ENCODE measurements at regions not wholly inside any gene's neighbourhood (a gene's known extent, or its start where the extent isn't known, plus 50 kb on each side); places are given as distances from the start of the nearest gene placed in this dataset.

- H3K9me3 ChIP-seq (ENCODE audit: insufficient read depth, low read length, severe bottlenecking), result no peaks in the 10 kb centered on the region
- no peak overlapping the region for H2AFZ ChIP-seq (ENCODE audit: low read depth, low read length)
- H3K36me3 ChIP-seq (ENCODE audit: insufficient read depth, low read length), result no peaks in the 10 kb centered on the region
- H3K4me2 ChIP-seq (ENCODE audit: insufficient read depth, low read length), result no peak overlapping the region
- no peaks in the 10 kb centered on the region for H3K79me2 ChIP-seq (ENCODE audit: insufficient read depth, low read length)
- peaks cover 1% of the 10 kb centered on the region; the same call in 1 of the 2 replicates for H3K4me1 ChIP-seq (ENCODE audit: insufficient read depth, low read length)
- no peaks in the 10 kb centered on the region for H4K20me1 ChIP-seq (ENCODE audit: insufficient read depth, low read length)
- no peak for TF ChIP-seq CTCF (IDR thresholded peaks at IDR 0.05; ENCODE audit: borderline replicate concordance, extremely low read depth, low read length, poor library complexity, severe bottlenecking)
- no peak for TF ChIP-seq EZH2 (IDR thresholded peaks at IDR 0.05; ENCODE audit: borderline replicate concordance, low read depth, low read length, severe bottlenecking)
- no peak overlapping the region for H3K4me3 ChIP-seq (ENCODE audit: low read depth in 1 of 2, low read length in 2 of 2)
- no peaks in the 10 kb centered on the region for H3K27me3 ChIP-seq (ENCODE audit: insufficient read depth, low read length, poor library complexity)
- H3K27ac ChIP-seq (ENCODE audit: low read length), result no peak overlapping the region
- DNase-seq (no peak), ATAC-seq (ENCODE audit: insufficient read depth, low read depth) (no peak)
- H3K9ac ChIP-seq (ENCODE audit: low read depth, low read length), result no peak overlapping the region
Measured at GRCh38 chr16:88295671-88296436, 86.9 kb upstream of the ZNF469 start.

- ATAC-seq (ENCODE audit: insufficient read depth, low read depth) (no peak), DNase-seq (no peak)
- no peak overlapping the region for H3K4me3 ChIP-seq (ENCODE audit: low read depth in 1 of 2, low read length in 2 of 2)
- H3K4me1 ChIP-seq (ENCODE audit: insufficient read depth, low read length), result no peaks in the 10 kb centered on the region
- H3K9me3 ChIP-seq (ENCODE audit: insufficient read depth, low read length, severe bottlenecking), result no peaks in the 10 kb centered on the region
- no peaks in the 10 kb centered on the region for H3K36me3 ChIP-seq (ENCODE audit: insufficient read depth, low read length)
- no peaks in the 10 kb centered on the region for H4K20me1 ChIP-seq (ENCODE audit: insufficient read depth, low read length)
- H3K79me2 ChIP-seq (ENCODE audit: insufficient read depth, low read length), result no peaks in the 10 kb centered on the region
- no peak overlapping the region for H2AFZ ChIP-seq (ENCODE audit: low read depth, low read length)
- H3K27me3 ChIP-seq (ENCODE audit: insufficient read depth, low read length, poor library complexity), result no peaks in the 10 kb centered on the region
- H3K27ac ChIP-seq (ENCODE audit: low read length), result no peak overlapping the region
- no peak overlapping the region for H3K4me2 ChIP-seq (ENCODE audit: insufficient read depth, low read length)
- no peak overlapping the region for H3K9ac ChIP-seq (ENCODE audit: low read depth, low read length)
- TF ChIP-seq CTCF (IDR thresholded peaks at IDR 0.05; ENCODE audit: borderline replicate concordance, extremely low read depth, low read length, poor library complexity, severe bottlenecking) (no peak), EZH2 (IDR thresholded peaks at IDR 0.05; ENCODE audit: borderline replicate concordance, low read depth, low read length, severe bottlenecking) (no peak)
Measured at GRCh38 chr16:88296437-88297177, 86.2 kb upstream of the ZNF469 start.

GRCh38 chr16:88297178-88297720, 85.5 kb upstream of the ZNF469 start:
- no peaks in the 10 kb centered on the region for H3K79me2 ChIP-seq (ENCODE audit: insufficient read depth, low read length)
- no peaks in the 10 kb centered on the region for H3K9me3 ChIP-seq (ENCODE audit: insufficient read depth, low read length, severe bottlenecking)
- no peak overlapping the region for H3K4me3 ChIP-seq (ENCODE audit: low read depth in 1 of 2, low read length in 2 of 2)
- H3K27me3 ChIP-seq (ENCODE audit: insufficient read depth, low read length, poor library complexity), result no peaks in the 10 kb centered on the region
- no peak overlapping the region for H2AFZ ChIP-seq (ENCODE audit: low read depth, low read length)
- no peak for TF ChIP-seq EZH2 (IDR thresholded peaks at IDR 0.05; ENCODE audit: borderline replicate concordance, low read depth, low read length, severe bottlenecking)
- TF ChIP-seq CTCF (IDR thresholded peaks at IDR 0.05; ENCODE audit: borderline replicate concordance, extremely low read depth, low read length, poor library complexity, severe bottlenecking), result no peak
- DNase-seq (no peak), ATAC-seq (ENCODE audit: insufficient read depth, low read depth) (no peak)
- no peak overlapping the region for H3K4me2 ChIP-seq (ENCODE audit: insufficient read depth, low read length)
- H3K9ac ChIP-seq (ENCODE audit: low read depth, low read length), result no peak overlapping the region
- H3K27ac ChIP-seq (ENCODE audit: low read length), result no peak overlapping the region
- H4K20me1 ChIP-seq (ENCODE audit: insufficient read depth, low read length), result no peaks in the 10 kb centered on the region
- no peaks in the 10 kb centered on the region for H3K36me3 ChIP-seq (ENCODE audit: insufficient read depth, low read length)
- no peaks in the 10 kb centered on the region for H3K4me1 ChIP-seq (ENCODE audit: insufficient read depth, low read length)
